PC-9 (cell line): ENCODE measurements at regions not wholly inside any gene's neighbourhood (a gene's known extent, or its start where the extent isn't known, plus 50 kb on each side); places are given as distances from the start of the nearest gene placed in this dataset.

Source experiments
- BruUV-seq: library from RNA; stranded (reverse); fragments of 400-500 nt; replicated peaks from 2 replicates; lab custom pipeline; 2021; lab: Mats Ljungman, UMichigan
- CTCF ChIA-PET: fragments of 300-600 bp; sonication (Branson Sonifier 250); formaldehyde crosslinking; loops from one replicate; lab custom pipeline; 2022; ENCODE audit warnings: antibody characterized with exemption; lab: Charles Lee
- POLR2A ChIA-PET: fragments of 300-600 bp; sonication (Branson Sonifier 250); formaldehyde crosslinking; loops from one replicate; lab custom pipeline; 2022; ENCODE audit warnings: antibody characterized with exemption; ENCODE audit not compliant: unreplicated experiment; lab: Charles Lee
- DNase-seq, 2 experiments: peaks; one replicate each; pipeline versions ENCODE4 v3.0.0 to v3.0.0-alpha.2; 2015 to 2022; ENCODE audit warnings: mixed read lengths in 1 of 2
- H2AFZ ChIP-seq: fragments of 200-600 bp; sonication (generic); 2 replicates; pipeline ENCODE4 v1.8.1; 2017; ENCODE audit warnings: antibody characterized with exemption
- H3F3A ChIP-seq: fragments of 200-600 bp; sonication (generic); 2 replicates; pipeline ENCODE4 v1.8.1; 2017; ENCODE audit warnings: antibody characterized with exemption, mild to moderate bottlenecking, low read depth; ENCODE audit not compliant: insufficient read depth
- H3K27ac ChIP-seq: fragments of 200-600 bp; sonication (generic); 2 replicates; pipeline ENCODE4 v1.6.1; 2016; ENCODE audit warnings: mixed run types
- H3K27me3 ChIP-seq: fragments of 200-600 bp; sonication (generic); 2 replicates; pipeline ENCODE4 v1.6.1; 2016; ENCODE audit warnings: low read depth, mixed run types; ENCODE audit not compliant: insufficient read depth
- H3K36me3 ChIP-seq: fragments of 200-600 bp; sonication (generic); 2 replicates; pipeline ENCODE4 v1.6.1; 2016; ENCODE audit warnings: low read depth, mixed run types
- H3K4me1 ChIP-seq: fragments of 200-600 bp; sonication (generic); replicated peaks from 2 replicates; pipeline ENCODE4 v1.6.1; 2016; ENCODE audit warnings: mixed run types; ENCODE audit not compliant: insufficient read depth
- H3K4me2 ChIP-seq: fragments of 200-600 bp; sonication (generic); 2 replicates; pipeline ENCODE4 v1.6.1; 2017; ENCODE audit warnings: mixed run types
- H3K4me3 ChIP-seq: fragments of 200-600 bp; sonication (generic); 2 replicates; pipeline ENCODE4 v1.6.1; 2016; ENCODE audit warnings: mixed run types
- H3K79me2 ChIP-seq: fragments of 200-600 bp; sonication (generic); 2 replicates; pipeline ENCODE4 v1.6.1; 2017; ENCODE audit warnings: low read depth, mixed run types
- H3K9me2 ChIP-seq: fragments of 200-600 bp; sonication (generic); 2 replicates; pipeline ENCODE4 v1.8.1; 2017; ENCODE audit warnings: mild to moderate bottlenecking; ENCODE audit not compliant: insufficient read depth
- H3K9me3 ChIP-seq: fragments of 200-600 bp; sonication (generic); 2 replicates; pipeline ENCODE4 v1.8.1; 2016; ENCODE audit warnings: low read depth; ENCODE audit not compliant: insufficient read depth
- H4K20me1 ChIP-seq: fragments of 200-600 bp; sonication (generic); 2 replicates; pipeline ENCODE4 v1.8.1; 2017; ENCODE audit not compliant: insufficient read depth
- CTCF ChIP-seq: fragments of 200-600 bp; sonication (generic); conservative IDR thresholded peaks from 2 replicates; pipeline ENCODE4 v1.6.1; 2017; ENCODE audit warnings: mixed run types, antibody characterized with exemption, mild to moderate bottlenecking, moderate library complexity
- EZH2 ChIP-seq: fragments of 200-600 bp; sonication (generic); IDR thresholded peaks from 2 replicates; pipeline ENCODE4 v1.8.0; 2017; ENCODE audit warnings: antibody characterized with exemption, low read depth
- intact Hi-C: fragments of 100-400 bp; cut with micrococcal nuclease; formaldehyde crosslinking; loops from one replicate; pipeline ENCODE4 v1.10.0; 2022; ENCODE audit not compliant: unreplicated experiment

GRCh38 chr9:84514421-84514820 lies 155.1 kb upstream of the NTRK2 start:
- H3K36me3 ChIP-seq: no peaks in the 10 kb centered on the region
- H3K79me2 ChIP-seq: no peaks in the 10 kb centered on the region
- no TSS peak for BruUV-seq
- H3K27ac ChIP-seq: no peak overlapping the region
- no peaks in the 10 kb centered on the region for H3K4me1 ChIP-seq
- DNase-seq: no peak
- no peak overlapping the region for H3K4me3 ChIP-seq
- H3K9me2 ChIP-seq: no peaks in the 10 kb centered on the region
- intact Hi-C loops: no loop called here
- H3F3A ChIP-seq: no peaks in the 10 kb centered on the region
- H2AFZ ChIP-seq: no peak overlapping the region
- CTCF ChIA-PET: no interaction called here
- TF ChIP-seq CTCF (no peak), EZH2 (no peak)
- no peak overlapping the region for H3K4me2 ChIP-seq
- H4K20me1 ChIP-seq: no peaks in the 10 kb centered on the region
- peaks cover 4% of the 10 kb centered on the region; the same call in 1 of the 2 replicates for H3K27me3 ChIP-seq
- POLR2A ChIA-PET: no interaction called here
- no peaks in the 10 kb centered on the region for H3K9me3 ChIP-seq

GRCh38 chr9:84517026-84517425 lies 152.5 kb upstream of the NTRK2 start:
- Histone ChIP-seq H3K4me3 (no peak overlapping the region), H3K4me2 (no peak overlapping the region), H3F3A (no peaks in the 10 kb centered on the region), H3K9me2 (no peaks in the 10 kb centered on the region), H2AFZ (no peak overlapping the region), H3K79me2 (no peaks in the 10 kb centered on the region), H3K27ac (no peak overlapping the region), H3K4me1 (no peaks in the 10 kb centered on the region), H4K20me1 (no peaks in the 10 kb centered on the region), H3K27me3 (peaks cover 4% of the 10 kb centered on the region; the same call in 1 of the 2 replicates), H3K9me3 (no peaks in the 10 kb centered on the region), H3K36me3 (no peaks in the 10 kb centered on the region)
- TF ChIP-seq EZH2: no peak
- TF ChIP-seq CTCF: no peak
- BruUV-seq: no TSS peak
- ChIA-PET POLR2A (no interaction called here), CTCF (no interaction called here)
- intact Hi-C loops: no loop called here
- no peak for DNase-seq

- ChIA-PET POLR2A (interaction anchor here (0.7 kb wide), 1 partner anchor 1316 kb away, joined by 16 read pairs; no protein-coding TSS in a partner anchor), CTCF (no interaction called here)
- BruUV-seq: no TSS peak
- H2AFZ ChIP-seq: no peak overlapping the region
- H3K27me3 ChIP-seq: peaks cover 3% of the 10 kb centered on the region; the same call in 1 of the 2 replicates
- no peaks in the 10 kb centered on the region for H3K4me1 ChIP-seq
- no peak for TF ChIP-seq CTCF
- no peaks in the 10 kb centered on the region for H3K9me3 ChIP-seq
- H4K20me1 ChIP-seq: no peaks in the 10 kb centered on the region
- no peaks in the 10 kb centered on the region for H3K79me2 ChIP-seq
- H3K9me2 ChIP-seq: no peaks in the 10 kb centered on the region
- H3K36me3 ChIP-seq: no peaks in the 10 kb centered on the region
- DNase-seq: no peak
- intact Hi-C loops: no loop called here
- no peak overlapping the region for H3K27ac ChIP-seq
- H3F3A ChIP-seq: no peaks in the 10 kb centered on the region
- no peak overlapping the region for H3K4me2 ChIP-seq
- H3K4me3 ChIP-seq: no peak overlapping the region
Measured at GRCh38 chr9:84519413-84519812, 150.1 kb upstream of the NTRK2 start.
